ENCODE measurements at regions not wholly inside any gene's neighbourhood (a gene's known extent, or its start where the extent isn't known, plus 50 kb on each side); places are given as distances from the start of the nearest gene placed in this dataset.

DNA sequence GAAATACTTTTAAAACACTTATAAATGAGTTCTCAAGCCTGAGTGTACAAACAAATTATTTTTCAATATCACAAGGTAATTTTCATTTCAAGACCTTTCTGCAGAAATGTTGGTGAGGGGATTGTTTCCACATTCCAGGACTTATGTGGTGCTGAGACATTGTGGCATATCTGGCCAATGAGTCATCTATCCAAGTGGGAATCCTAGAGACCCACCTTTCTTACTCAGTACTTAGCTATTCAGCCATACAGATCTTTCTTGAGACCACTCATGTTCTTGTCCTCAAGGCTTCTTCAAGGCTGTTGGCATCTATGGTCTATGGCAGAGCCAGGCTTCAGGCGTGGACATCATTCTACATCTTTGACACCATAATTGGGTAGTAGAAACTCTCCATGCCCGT lies 225.4 kb downstream of the DKK1 start:
- TF ChIP-seq EZH2 (IDR thresholded peaks at IDR 0.05; ENCODE audit: borderline replicate concordance, low read depth, low read length, severe bottlenecking) (no peak), MYC (IDR thresholded peaks at IDR 0.05; ENCODE audit: low read depth, low read length) (no peak), JUN (IDR thresholded peaks at IDR 0.05; ENCODE audit: borderline replicate concordance, insufficient read depth, insufficient read length, low read depth) (peak; percentile 63), POLR2A (IDR thresholded peaks at IDR 0.05; ENCODE audit: low read depth, low read length) (no peak), POLR2AphosphoS5 (IDR thresholded peaks at IDR 0.05; ENCODE audit: insufficient read depth, low read depth, low read length) (no peak)
- TF ChIP-seq, protein P1, sequence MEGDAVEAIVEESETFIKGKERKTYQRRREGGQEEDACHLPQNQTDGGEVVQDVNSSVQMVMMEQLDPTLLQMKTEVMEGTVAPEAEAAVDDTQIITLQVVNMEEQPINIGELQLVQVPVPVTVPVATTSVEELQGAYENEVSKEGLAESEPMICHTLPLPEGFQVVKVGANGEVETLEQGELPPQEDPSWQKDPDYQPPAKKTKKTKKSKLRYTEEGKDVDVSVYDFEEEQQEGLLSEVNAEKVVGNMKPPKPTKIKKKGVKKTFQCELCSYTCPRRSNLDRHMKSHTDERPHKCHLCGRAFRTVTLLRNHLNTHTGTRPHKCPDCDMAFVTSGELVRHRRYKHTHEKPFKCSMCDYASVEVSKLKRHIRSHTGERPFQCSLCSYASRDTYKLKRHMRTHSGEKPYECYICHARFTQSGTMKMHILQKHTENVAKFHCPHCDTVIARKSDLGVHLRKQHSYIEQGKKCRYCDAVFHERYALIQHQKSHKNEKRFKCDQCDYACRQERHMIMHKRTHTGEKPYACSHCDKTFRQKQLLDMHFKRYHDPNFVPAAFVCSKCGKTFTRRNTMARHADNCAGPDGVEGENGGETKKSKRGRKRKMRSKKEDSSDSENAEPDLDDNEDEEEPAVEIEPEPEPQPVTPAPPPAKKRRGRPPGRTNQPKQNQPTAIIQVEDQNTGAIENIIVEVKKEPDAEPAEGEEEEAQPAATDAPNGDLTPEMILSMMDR (IDR thresholded peaks at IDR 0.05; ENCODE audit: extremely low read depth in 1 of 2, insufficient read depth in 1 of 2, low read depth in 1 of 2, low read length in 2 of 2): no peak
